ENCODE measurements at regions not wholly inside any gene's neighbourhood (a gene's known extent, or its start where the extent isn't known, plus 50 kb on each side); places are given as distances from the start of the nearest gene placed in this dataset.

GRCh38 chr18:10381951-10382350 is 72.5 kb upstream of the APCDD1 start:
- Histone ChIP-seq H3K27me3 (ENCODE audit: control insufficient read depth, insufficient read depth, low read length) (peaks cover 11% of the 10 kb centered on the region), H3K4me3 (ENCODE audit: low read depth in 2 of 2, low read length in 2 of 2) (no peak overlapping the region), H3K4me1 (ENCODE audit: control insufficient read depth, insufficient read depth, low read length) (no peaks in the 10 kb centered on the region), H3K36me3 (ENCODE audit: control insufficient read depth, insufficient read depth, low read length) (no peaks in the 10 kb centered on the region), H3K9me3 (ENCODE audit: control insufficient read depth, insufficient read depth, low read depth, low read length) (no peaks in the 10 kb centered on the region), H3K27ac (ENCODE audit: low read length) (no peak overlapping the region)
- ATAC-seq (no peak), DNase-seq (ENCODE audit: low read depth, low spot score) (no peak)
- CTCF ChIA-PET, result no interaction called here
- no TSS peak for BruUV-seq (replicated peaks)
- intact Hi-C loops (cut with micrococcal nuclease; ENCODE audit: unreplicated experiment), result no loop called here
- TF ChIP-seq CTCF (IDR thresholded peaks at IDR 0.05), result no peak
- TF ChIP-seq POLR2AphosphoS5 (IDR thresholded peaks at IDR 0.05; ENCODE audit: low read depth, low read length), result no peak
- no peak for TF ChIP-seq REST (IDR thresholded peaks at IDR 0.05; ENCODE audit: insufficient read depth in 1 of 2, low read depth in 2 of 2, low read length in 1 of 2)
- TF ChIP-seq TCF7L2 (IDR thresholded peaks at IDR 0.05; ENCODE audit: low read depth, low read length), result no peak
- TF ChIP-seq SIN3A (IDR thresholded peaks at IDR 0.05; ENCODE audit: borderline replicate concordance, insufficient read depth, low read depth, low read length), result no peak
- POLR2A ChIA-PET, result no interaction called here
- in situ Hi-C loops (cut with HindIII; ENCODE audit: low pct_unique_long_range_greater_than_20kb, low sequenced_read_pairs), result no loop called here

GRCh38 chr18:10386049-10386448 is 68.4 kb upstream of the APCDD1 start:
- Histone ChIP-seq H3K27ac (ENCODE audit: low read length) (no peak overlapping the region), H3K4me1 (ENCODE audit: control insufficient read depth, insufficient read depth, low read length) (no peaks in the 10 kb centered on the region), H3K4me3 (ENCODE audit: low read depth in 2 of 2, low read length in 2 of 2) (no peak overlapping the region), H3K36me3 (ENCODE audit: control insufficient read depth, insufficient read depth, low read length) (no peaks in the 10 kb centered on the region), H3K27me3 (ENCODE audit: control insufficient read depth, insufficient read depth, low read length) (peaks cover 2% of the 10 kb centered on the region), H3K9me3 (ENCODE audit: control insufficient read depth, insufficient read depth, low read depth, low read length) (no peaks in the 10 kb centered on the region)
- BruUV-seq (replicated peaks), result no TSS peak
- ATAC-seq, result no peak
- in situ Hi-C loops (cut with HindIII; ENCODE audit: low pct_unique_long_range_greater_than_20kb, low sequenced_read_pairs), result no loop called here
- ChIA-PET POLR2A (interaction anchor here (0.6 kb wide), 1 partner anchor 341 kb away, joined by 3 read pairs; no protein-coding TSS in a partner anchor), CTCF (no interaction called here)
- intact Hi-C loops (cut with micrococcal nuclease; ENCODE audit: unreplicated experiment), result no loop called here
- TF ChIP-seq SIN3A (IDR thresholded peaks at IDR 0.05; ENCODE audit: borderline replicate concordance, insufficient read depth, low read depth, low read length), result no peak
- no peak for TF ChIP-seq TCF7L2 (IDR thresholded peaks at IDR 0.05; ENCODE audit: low read depth, low read length)
- no peak for TF ChIP-seq CTCF (IDR thresholded peaks at IDR 0.05)
- TF ChIP-seq REST (IDR thresholded peaks at IDR 0.05; ENCODE audit: insufficient read depth in 1 of 2, low read depth in 2 of 2, low read length in 1 of 2), result no peak
- no peak for TF ChIP-seq POLR2AphosphoS5 (IDR thresholded peaks at IDR 0.05; ENCODE audit: low read depth, low read length)
- no peak for DNase-seq (ENCODE audit: low read depth, low spot score)

All from Panc1 (cell line).